EL (cell line): ENCODE measurements at regions not wholly inside any gene's neighbourhood (a gene's known extent, or its start where the extent isn't known, plus 50 kb on each side); places are given as distances from the start of the nearest gene placed in this dataset.
A peak's percentile ranks its signal among the peaks of the same experiment; 100 is the strongest.

Experiments used
- DNase-seq: peaks from one replicate; pipeline ENCODE4 v3.0.0-alpha.2; 2016

DNA sequence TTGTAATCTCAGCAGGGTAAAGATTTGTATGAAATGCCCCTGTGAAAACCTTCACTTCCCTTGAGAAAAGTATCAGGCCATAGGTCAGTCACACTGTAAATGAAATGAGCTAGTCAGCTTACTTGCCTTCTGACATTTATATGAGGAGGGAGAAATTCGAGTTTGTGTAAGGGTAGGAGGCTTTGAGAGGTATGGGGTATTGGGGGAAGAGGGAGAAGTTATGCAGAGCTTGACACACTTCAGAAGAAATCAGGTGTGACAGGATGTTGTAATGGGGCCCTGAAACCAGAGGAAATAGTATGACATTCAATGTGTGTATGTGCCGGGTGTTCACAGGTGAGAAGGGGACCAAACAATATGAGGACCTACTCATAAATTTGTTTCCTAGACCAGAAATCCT lies 64.2 kb upstream of the CCN6 start:
- no peak for DNase-seq

GRCh38 chr6:111990214-111990613 lies 63.7 kb upstream of the CCN6 start:
- DNase-seq = no peak

DNA sequence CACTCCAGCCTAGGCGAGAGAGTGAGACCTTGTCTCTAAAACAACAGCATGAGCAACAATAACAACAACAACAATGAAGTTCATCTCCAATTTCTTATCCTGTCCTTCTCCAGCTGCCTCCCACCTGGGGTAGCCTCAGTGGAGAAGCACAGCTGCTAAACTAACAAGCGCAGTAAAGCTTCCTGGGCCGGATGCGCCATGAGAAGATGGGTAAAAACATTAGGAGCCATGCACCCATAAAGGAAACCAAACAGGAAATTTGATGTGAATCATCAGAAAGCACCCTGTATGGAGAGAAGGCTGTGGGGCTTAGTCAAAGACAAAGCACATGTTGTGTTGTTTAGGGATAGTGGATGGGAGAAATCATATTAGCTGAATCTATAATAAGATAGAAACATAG lies 61.1 kb upstream of the CCN6 start:
- peak; percentile 74 for DNase-seq

DNA sequence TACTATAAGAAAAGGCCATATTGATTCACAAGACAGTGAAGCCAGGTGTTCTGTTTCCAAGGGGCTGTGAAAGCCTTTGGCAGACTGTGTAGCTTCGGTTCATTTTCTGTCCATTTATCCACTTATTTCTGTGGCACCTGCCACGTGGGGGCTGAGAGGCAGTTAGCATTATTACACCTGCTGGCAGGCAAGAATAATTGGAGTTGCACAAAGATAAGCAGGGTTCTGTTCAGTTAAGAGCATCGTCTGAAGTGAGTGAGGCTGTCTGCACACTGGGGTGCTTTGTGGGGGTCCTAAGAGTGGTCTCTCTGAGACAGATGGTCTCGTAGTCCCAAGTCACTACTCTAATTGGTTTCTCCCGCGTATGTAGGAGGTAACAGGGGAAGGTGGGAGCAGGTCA lies 60.6 kb upstream of the CCN6 start:
- DNase-seq = no peak

GRCh38 chr6:111994791-111995190 lies 59.1 kb upstream of the CCN6 start:
- no peak for DNase-seq

GRCh38 chr6:111995404-111995803 lies 58.5 kb upstream of the CCN6 start:
- DNase-seq = peak; percentile 57

DNA sequence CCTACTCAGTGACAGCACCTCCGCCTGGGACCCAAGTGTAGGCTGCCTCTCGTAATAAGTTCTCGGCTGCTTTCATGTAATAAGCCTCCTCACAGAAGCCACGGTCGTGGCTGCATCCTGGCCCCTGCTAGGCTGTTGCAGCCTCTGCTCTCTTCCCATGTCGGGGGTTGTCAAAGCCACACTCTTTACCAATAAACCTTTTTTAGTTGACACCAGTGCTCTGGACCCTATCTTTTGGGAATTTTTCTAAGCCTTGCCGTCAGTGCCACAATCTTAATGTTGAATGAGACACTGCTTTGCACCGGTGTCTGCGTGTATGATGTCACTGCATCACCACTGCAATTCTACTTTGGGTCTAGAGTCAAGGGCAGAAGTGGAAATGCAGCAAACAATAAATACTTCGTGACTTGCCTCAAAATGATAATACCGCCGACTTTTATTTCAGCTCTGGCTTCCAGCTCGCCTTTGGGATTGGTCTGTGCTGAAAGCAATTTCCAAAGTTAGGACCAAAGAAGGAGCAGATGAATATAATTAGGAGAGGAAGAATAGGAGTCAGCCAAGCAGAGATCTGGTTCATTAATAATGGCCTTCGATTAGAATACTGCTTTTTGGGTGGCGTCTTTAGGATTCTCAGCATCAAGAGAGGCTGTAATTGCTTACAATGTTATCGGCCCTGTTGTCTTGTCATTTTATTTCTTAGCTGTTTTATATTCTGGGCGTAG lies 57.6 kb upstream of the CCN6 start:
- DNase-seq = no peak

DNA sequence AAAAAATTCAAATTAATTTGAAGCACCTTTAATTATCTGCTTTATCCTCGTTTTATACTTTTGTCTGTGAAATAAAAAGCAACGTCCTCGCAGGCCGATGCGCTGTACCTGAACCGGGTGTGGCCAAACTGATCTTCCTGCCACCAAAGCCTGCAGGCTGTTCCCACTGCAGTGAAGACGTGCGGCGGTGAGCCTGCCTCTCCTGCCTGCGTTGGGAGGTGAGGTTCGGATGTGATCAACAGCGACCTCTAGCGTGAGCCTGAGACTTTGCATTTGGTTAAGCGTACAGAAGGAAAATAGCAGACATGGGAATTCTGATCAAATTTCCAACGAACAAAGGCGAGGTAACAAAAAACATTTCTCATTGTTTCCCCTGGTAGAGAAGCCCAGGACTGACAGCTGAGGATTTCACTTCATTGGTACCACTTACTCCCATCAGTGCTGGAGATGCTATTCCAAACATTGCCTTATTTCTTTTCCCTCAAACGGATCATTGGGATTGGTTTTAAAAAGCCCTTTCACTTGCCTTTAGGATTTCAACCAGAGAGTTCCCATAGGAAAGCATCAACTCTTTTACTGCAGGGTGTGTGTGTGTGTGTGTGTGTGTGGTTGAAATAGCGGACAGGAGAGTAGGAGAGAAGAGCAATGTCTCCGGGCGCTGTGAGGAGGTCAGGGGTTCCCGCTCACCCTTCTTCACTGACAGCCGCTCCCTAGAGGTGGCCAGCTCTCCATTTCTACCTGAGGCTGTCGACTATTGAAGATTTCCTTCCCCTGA lies 56.6 kb upstream of the CCN6 start:
- DNase-seq = peak; percentile 81

GRCh38 chr6:111997853-111998208 lies 56.1 kb upstream of the CCN6 start:
- DNase-seq = no peak

DNA sequence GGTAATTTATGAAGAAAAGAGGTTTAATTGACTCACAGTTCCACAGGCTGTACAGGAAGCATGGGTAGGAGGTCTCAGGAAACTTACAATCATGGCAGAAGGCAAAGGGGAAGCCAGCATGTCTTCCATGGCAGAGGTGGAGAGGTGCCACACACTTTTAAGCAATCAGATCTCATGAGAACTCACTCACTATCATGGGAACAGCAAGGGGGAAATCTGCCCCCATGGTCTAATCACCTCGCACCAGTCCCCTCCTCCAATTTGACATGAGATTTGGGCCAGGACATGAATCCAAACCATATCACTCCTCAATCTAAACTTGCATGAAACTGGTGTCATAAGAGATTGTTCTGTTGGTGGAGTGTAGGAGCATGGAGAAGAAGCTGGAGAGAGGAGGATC lies 51.6 kb upstream of the CCN6 start:
- no peak for DNase-seq
